B cell (primary cell): ENCODE measurements at regions not wholly inside any gene's neighbourhood (a gene's known extent, or its start where the extent isn't known, plus 50 kb on each side); places are given as distances from the start of the nearest gene placed in this dataset.

ENCODE experiments used
- CTCF ChIP-seq: fragments of 200-600 bp; IDR thresholded peaks from one replicate; pipeline ENCODE4 v1.8.0; 2022; ENCODE audit warnings: antibody characterized with exemption, mild to moderate bottlenecking
- EZH2 ChIP-seq: IDR thresholded peaks from 2 replicates; pipeline ENCODE4 v1.6.1; 2012; ENCODE audit warnings: borderline replicate concordance, low read depth, mild to moderate bottlenecking, moderate library complexity, low read length; ENCODE audit not compliant: insufficient read depth, poor library complexity, severe bottlenecking

GRCh38 chr17:52390422-52390821, 231.9 kb upstream of the CA10 start:
- no peak for TF ChIP-seq CTCF
- no peak for TF ChIP-seq EZH2
